ENCODE measurements at regions not wholly inside any gene's neighbourhood (a gene's known extent, or its start where the extent isn't known, plus 50 kb on each side); places are given as distances from the start of the nearest gene placed in this dataset.
"Not testable (repeated sequence)": the region's sequence is repeated elsewhere in the genome, so short reads cannot be mapped to it uniquely, and the experiment has no call there.

DNA sequence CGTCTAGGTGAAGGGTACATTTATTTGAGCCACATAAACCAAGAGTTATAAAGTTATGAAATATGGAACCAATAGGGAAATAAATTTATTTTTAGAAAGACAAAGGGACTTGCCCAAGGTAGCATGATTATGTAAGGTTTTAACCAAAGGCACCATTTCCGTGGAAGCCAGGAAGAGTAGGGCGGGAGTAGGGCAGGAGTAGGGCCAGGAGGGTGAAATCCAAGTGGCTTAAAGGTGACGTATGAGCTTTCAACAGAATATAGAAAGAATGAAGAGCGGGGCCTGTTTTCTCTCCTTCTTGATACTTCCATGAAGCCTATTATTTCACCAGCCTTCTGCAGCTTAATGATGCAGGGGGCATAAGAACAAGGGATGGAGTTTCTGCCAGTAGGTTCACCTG lies 91.7 kb upstream of the PNPLA4 start:
- no peak for DNase-seq

DNA sequence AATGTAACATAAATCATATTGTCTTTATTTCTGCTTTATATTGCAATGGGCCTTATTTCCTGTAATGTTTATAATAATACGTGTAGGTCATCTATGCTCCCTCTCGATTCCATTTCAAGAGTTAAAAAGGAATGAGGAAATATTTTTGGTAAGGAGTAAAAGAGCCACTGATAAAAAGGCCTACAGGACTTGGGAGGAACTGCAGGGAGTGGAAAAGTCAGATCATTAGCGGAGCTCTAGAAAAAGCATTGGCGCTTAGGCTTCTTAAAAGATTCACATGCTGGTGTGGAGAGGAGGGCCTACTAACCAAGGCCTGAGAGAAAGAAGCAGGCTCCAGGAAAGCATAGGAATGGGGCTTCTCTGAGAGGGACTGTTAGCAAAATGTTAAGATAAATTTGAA lies 82.9 kb upstream of the PNPLA4 start:
- no peak for DNase-seq

DNA sequence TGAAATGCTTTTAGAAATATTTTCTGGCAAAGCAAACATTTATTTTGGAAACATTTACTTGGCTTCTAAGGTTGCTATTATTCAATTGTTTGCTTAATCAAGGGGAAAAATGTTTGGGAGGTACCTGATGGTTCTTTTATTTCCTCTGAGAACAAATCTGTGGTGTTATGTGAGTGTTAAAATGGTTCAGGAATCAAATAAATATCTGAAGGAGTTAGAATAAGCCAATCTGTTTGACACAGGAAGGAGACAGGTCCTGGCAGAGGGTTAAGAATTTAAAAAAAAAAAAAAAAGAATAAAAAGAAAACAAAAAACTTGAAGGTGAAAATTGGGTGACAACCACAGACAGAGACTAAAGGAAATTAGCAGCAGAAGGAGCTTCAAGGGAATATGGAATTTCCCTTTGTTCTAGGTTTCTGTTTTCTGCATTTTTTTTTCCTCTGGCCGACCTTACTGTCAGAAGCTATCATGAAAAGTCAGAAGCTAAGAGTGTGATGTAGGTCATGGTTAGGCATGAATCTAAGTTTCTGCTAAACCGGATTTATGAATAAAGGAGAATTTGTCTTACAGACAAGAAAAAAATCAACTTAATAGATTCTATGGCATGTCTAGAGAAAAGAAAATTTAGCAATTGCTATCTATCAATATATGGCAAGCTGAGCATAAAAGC lies 78.6 kb upstream of the PNPLA4 start:
- DNase-seq: no peak

DNA sequence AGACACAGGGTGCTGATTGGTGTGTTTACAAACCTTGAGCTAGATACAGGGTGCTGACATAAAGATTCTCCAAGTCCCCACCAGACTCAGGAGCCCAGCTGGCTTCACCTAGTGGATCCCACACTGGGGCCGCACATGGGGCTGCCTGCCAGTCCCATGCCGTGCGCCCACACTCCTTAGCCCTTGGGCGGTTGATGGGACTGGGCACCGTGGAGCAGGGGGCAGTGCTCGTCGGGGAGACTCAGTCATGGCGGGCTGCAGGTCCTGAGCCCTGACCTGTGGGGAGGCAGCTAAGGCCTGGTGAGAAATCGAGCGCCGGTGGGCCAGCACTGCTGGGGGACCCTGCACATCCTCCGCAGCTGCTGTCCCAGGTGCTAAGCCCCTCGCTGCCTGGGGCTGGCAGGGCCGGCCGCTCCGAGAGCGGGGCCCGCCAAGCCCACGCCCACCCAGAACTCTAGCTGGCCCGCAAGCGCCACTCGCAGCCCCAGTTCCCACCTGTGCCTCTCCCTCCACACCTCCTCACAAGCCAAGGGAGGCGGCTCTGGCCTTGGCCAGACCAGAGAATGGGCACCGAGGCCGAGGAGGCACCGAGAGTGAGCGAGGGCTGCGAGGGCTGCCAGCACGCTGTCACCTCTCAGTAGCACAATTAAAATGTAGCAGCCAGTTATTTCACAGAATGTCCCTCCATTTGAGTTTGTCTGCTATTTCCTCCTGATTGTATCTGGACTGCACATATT lies 76.1 kb upstream of the PNPLA4 start:
- no peak for DNase-seq

DNA sequence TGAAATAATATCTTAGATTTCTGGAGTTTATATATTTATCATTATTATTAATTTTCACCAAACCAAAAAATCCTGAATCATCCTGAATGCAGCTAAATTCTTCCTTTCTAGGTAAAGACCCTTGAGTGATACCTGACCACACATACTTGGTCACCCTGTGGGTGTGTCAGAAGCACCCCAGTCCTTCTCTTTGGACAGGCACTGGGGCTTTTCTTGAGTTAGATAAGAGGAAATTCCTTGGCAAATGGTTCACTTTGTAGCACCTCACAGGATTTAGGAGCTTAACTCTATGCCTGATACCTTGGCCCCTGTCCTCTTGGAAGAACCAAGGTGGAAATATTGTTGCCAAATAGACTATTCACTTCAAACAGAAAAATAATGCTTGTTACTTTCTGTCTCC lies 69.6 kb upstream of the PNPLA4 start:
- DNase-seq: no peak

DNA sequence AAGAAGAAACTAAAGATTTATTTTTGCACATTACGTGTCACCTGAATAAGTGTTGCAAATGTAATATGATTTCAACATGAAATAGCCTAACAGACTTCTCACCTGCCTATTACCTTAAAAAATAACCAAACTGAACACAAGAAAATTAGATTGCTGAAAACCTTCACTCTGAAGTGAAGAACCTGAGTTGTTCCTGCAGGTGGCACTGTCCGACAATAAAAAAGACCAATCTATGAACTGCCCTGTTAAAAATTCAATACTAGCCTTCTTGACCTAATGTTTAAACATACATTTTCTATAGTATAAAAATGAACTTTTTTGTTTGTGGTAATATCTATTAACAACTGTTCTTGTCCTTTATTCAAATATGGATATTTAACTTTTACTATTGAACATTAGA lies 69.2 kb upstream of the PNPLA4 start:
- peak; percentile 23 to 43 for DNase-seq

DNA sequence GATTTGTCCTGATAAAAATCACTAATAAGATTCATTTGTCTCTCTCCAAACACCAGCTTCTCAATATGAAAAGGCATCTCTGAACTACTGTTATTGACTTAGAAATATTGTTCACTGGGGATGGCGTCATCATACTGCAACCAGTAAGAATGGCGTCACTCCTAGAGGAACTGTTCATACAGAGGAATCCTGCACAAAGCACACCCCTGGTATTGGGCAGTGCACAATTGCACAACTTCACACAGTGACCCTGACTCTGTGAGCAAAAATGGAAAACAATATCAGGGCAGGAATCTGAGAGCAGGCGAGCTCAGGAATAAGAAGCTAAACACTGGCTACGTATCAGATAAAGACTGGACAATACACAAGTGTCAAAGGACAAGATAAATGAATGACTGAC lies 66.7 kb upstream of the PNPLA4 start:
- peak; percentile 38 for DNase-seq

DNA sequence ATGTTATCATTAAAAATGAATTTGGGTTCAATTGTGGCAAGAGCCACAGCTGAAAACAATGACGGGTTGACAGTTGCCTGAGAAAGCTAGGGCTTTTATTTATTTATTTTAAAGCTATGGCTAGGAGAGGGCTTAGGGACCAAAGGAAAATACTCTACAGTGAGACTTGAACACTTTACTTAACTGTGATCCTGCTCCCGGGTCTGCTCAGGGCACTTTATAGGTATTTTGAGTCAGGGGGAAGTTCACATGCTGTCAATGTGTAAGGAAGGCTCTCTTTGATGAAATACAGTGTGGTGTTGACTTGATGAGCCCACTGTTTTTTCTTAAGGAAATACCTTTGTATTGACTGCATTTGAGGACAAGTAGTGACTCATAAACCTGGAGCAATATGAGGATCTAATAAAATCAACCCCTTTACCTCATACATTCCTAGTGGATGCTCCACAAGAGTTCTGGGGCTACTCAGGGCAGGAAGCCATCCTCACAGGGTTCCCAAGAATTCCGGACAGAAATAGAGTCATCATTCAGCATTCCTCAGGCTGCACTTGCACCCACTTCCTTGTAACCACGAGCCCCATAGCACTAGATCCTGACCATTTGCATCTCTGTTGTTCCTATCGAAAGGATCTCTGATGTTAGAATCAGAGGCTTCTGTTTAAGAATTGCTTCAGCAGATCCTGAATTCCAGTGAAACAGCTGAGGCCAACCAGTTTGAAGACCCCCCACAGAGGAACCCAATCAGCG lies 61.0 kb upstream of the PNPLA4 start:
- DNase-seq: not testable (repeated sequence)

DNA sequence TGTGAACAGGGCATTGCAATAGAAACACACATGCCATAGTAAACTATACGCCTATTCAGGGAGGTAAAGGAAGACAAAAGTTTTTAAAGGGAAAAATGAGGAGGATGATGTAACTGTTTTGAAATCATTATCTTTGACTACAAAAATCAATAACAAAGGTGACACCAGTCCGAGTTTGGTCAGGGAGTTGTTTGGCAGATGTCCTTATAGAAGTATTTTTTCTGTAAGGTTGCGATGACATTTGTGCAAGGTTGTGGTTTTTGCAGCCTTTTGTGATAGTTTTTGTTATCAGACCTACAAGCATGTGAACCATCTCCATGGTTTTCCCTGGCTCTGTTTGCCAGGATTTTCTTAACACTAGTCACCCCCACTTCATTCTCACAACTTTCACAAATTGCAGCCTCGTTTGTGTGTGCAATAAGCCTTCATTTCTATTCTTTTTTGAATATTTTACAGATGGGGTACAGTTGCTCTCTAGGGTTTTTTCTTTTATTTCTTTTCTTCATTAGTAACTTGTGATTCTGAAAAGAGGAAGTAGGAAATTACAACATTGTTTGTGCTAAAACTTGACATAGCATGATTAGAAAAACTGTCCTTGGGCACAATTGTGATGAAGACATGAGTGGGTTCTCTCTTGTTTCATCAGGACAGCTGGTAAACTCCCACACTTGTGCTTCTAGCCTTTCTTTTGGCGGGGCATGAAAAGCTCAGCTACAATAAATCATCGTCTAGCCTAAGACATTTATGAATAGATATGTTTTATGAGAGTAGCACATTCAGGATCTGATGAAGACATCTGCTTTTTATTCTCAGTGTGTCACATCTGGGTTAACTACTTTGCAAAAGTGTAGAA lies 60.2 kb upstream of the PNPLA4 start:
- DNase-seq: peak; percentile 59 to 78

DNA sequence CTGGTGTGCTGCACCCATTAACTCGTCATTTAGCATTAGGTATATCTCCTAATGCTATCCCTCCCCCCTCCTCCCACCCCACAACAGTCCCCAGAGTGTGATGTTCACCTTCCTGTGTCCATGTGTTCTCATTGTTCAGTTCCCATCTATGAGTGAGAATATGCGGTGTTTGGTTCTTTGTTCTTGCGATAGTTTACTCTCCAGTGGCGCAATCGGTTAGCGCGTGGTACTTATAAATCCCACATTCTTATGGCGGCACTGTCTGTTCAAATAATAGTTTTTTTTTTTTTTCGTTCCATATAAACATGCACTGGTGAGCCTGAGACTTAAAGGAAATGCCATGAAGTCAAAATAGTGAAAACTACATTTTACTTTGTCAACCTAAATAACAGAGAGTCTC lies 59.5 kb upstream of the PNPLA4 start:
- DNase-seq: not testable (repeated sequence)

DNA sequence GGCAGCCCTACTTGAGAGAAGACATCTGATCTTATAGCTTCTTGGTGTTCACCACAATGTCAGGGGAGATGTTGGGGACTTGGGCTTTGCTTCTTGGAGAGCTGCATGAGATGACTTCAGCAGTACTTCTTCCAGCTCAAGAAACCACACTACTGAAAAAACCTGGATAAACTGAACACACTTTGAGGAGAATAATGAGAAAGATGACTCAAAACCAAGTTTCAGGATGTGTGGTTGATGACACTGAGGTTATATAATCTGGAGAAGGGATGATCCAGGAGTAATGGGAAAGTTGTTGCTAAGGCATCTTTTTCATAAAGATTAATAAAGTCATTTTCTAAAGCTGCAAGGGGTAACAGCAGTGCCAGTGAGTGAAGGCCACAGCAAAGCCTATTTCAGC lies 58.4 kb upstream of the PNPLA4 start:
- DNase-seq: no peak

DNA sequence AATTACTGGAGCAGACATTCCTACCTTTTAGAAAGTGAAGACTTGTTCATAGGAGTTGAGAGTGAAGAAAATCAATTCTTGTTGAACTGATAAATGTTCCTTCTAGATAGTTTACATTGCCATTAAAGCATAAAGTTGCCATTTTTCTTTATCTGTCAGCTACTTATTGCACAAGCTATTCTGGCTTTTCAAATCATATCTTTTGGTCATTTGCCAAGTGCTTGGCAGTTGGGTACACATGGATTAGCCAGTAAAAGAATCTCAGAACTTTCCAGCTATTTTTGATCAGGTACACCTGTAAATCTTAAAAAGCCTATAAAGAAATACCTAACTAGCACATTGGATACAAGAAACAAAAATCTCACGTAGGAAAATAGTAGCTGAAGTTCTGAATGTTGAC lies 56.4 kb upstream of the PNPLA4 start:
- no peak for DNase-seq
